Keratinocyte (primary cell): ENCODE measurements at regions not wholly inside any gene's neighbourhood (a gene's known extent, or its start where the extent isn't known, plus 50 kb on each side); places are given as distances from the start of the nearest gene placed in this dataset.

ENCODE experiments used
- DNase-seq: peaks from one replicate; pipeline ENCODE4 v3.0.0-alpha.2; 2011; ENCODE audit warnings: low read depth, missing footprints, low spot score
- FAIRE-seq: peaks from 2 replicates; lab custom pipeline; 2011; peaks lifted over from hg19 to GRCh38; lab: Jason Lieb, UNC
- H2AFZ ChIP-seq: 2 replicates; pipeline ENCODE4 v1.6.0; 2012; ENCODE audit warnings: low read length, control low read depth, inconsistent platforms; ENCODE audit not compliant: control insufficient read depth
- H3K27ac ChIP-seq: 2 replicates; pipeline ENCODE4 v1.5.1; 2011; ENCODE audit warnings: low read length; ENCODE audit not compliant: control insufficient read depth, insufficient read depth
- H3K27me3 ChIP-seq: 3 replicates; pipeline ENCODE4 v1.6.0; 2011; ENCODE audit warnings: low read length; ENCODE audit not compliant: control insufficient read depth, insufficient read depth; ENCODE audit errors: extremely low read depth
- H3K36me3 ChIP-seq, 2 experiments: 2 replicates in 1 of 2; 3 replicates in 1 of 2; pipeline ENCODE4 v1.5.1; 2011; ENCODE audit warnings: low read length in 2 of 2, mild to moderate bottlenecking in 1 of 2; ENCODE audit not compliant: control insufficient read depth in 2 of 2, insufficient read depth in 2 of 2; ENCODE audit errors: extremely low read depth in 1 of 2
- H3K4me1 ChIP-seq: 3 replicates; pipeline ENCODE4 v1.5.1; 2011; ENCODE audit warnings: low read length; ENCODE audit not compliant: control insufficient read depth, insufficient read depth; ENCODE audit errors: extremely low read depth
- H3K4me2 ChIP-seq: 3 replicates; pipeline ENCODE4 v1.6.0; 2011; ENCODE audit warnings: low read depth, low read length; ENCODE audit not compliant: control insufficient read depth, insufficient read depth; ENCODE audit errors: extremely low read depth
- H3K4me3 ChIP-seq, 3 experiments: fragments of 200-600 bp in 1 of 3; sonication (generic) in 1 of 3; 2 replicates in 2 of 3; 3 replicates in 1 of 3; pipeline ENCODE4 v1.5.1; 2011 to 2016; ENCODE audit warnings: low read length in 3 of 3, mild to moderate bottlenecking in 3 of 3, control low read depth in 2 of 3, inconsistent platforms in 1 of 3, low read depth in 1 of 3, mixed read lengths in 1 of 3, mixed run types in 1 of 3, moderate library complexity in 1 of 3; ENCODE audit not compliant: control insufficient read depth in 2 of 3, insufficient read depth in 2 of 3; ENCODE audit errors: extremely low read depth in 1 of 3
- H3K79me2 ChIP-seq: 2 replicates; pipeline ENCODE4 v1.6.0; 2012; ENCODE audit warnings: low read length; ENCODE audit not compliant: control insufficient read depth, insufficient read depth
- H3K9ac ChIP-seq: 3 replicates; pipeline ENCODE4 v1.6.0; 2011; ENCODE audit warnings: low read length; ENCODE audit not compliant: control insufficient read depth, insufficient read depth; ENCODE audit errors: extremely low read depth
- H3K9me1 ChIP-seq: 3 replicates; pipeline ENCODE4 v1.6.0; 2011; ENCODE audit warnings: low read length; ENCODE audit not compliant: control insufficient read depth, insufficient read depth; ENCODE audit errors: extremely low read depth
- H3K9me3 ChIP-seq: 2 replicates; pipeline ENCODE4 v1.5.1; 2012; ENCODE audit warnings: low read depth, low read length; ENCODE audit not compliant: control insufficient read depth
- H4K20me1 ChIP-seq: 3 replicates; pipeline ENCODE4 v1.6.0; 2011; ENCODE audit warnings: low read length; ENCODE audit not compliant: control insufficient read depth, insufficient read depth; ENCODE audit errors: extremely low read depth
- EZH2 ChIP-seq: IDR thresholded peaks from one replicate; pipeline ENCODE4 v1.6.1; 2012; ENCODE audit warnings: inconsistent platforms, mild to moderate bottlenecking, low read length, moderate library complexity
- dilution Hi-C: fragments of 300-500 bp; cut with MboI; formaldehyde crosslinking; loops from one replicate; pipeline ENCODE4 v1.7.0; 2020; ENCODE audit warnings: low sequenced_read_pairs; ENCODE audit not compliant: extremely low pct_ligation_motif_present
- TF ChIP-seq, protein P1 (sequence below), 3 experiments: IDR thresholded peaks in 1 of 3; conservative IDR thresholded peaks in 1 of 3; optimal IDR thresholded peaks in 1 of 3; 2 replicates in 2 of 3; 3 replicates in 1 of 3; pipeline versions ENCODE3 to v1.5.1; 2011; ENCODE audit warnings: low read length in 3 of 3, mild to moderate bottlenecking in 3 of 3, moderate library complexity in 2 of 3, control low read depth in 1 of 3, inconsistent platforms in 1 of 3; ENCODE audit not compliant: insufficient read depth in 2 of 3; ENCODE audit errors: extremely low read depth in 1 of 3

DNA sequence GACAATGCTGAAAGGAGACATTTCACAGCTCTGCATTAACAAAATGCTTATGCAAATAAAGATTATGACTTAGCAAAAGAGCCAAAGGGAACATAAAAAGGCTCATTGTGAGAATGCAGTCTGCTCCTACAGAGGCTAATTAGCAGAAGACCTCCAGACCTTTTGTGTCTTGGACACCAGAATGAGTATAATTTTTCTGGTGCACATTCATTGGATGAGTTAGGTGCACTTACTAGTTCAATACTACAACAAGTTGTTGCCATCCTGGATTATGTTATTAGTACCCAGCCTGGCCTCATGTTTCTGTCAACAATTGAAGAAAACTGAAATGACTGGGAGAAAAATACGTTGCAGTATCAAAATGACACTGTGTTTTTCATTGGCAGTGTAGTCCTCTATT, 613.2 kb upstream of the CHORDC1 start:
- dilution Hi-C loops, result no loop called here
- H4K20me1 ChIP-seq, result no peaks in the 10 kb centered on the region
- H3K79me2 ChIP-seq, result no peaks in the 10 kb centered on the region
- no peak overlapping the region for H3K4me3 ChIP-seq
- H3K4me2 ChIP-seq, result no peak overlapping the region
- no peaks in the 10 kb centered on the region for H3K9me1 ChIP-seq
- H3K36me3 ChIP-seq, result no peaks in the 10 kb centered on the region
- no peak for FAIRE-seq
- no peak overlapping the region for H2AFZ ChIP-seq
- H3K4me1 ChIP-seq, result peaks cover 3% of the 10 kb centered on the region
- H3K9ac ChIP-seq, result no peak overlapping the region
- no peak for TF ChIP-seq EZH2
- TF ChIP-seq, protein P1, sequence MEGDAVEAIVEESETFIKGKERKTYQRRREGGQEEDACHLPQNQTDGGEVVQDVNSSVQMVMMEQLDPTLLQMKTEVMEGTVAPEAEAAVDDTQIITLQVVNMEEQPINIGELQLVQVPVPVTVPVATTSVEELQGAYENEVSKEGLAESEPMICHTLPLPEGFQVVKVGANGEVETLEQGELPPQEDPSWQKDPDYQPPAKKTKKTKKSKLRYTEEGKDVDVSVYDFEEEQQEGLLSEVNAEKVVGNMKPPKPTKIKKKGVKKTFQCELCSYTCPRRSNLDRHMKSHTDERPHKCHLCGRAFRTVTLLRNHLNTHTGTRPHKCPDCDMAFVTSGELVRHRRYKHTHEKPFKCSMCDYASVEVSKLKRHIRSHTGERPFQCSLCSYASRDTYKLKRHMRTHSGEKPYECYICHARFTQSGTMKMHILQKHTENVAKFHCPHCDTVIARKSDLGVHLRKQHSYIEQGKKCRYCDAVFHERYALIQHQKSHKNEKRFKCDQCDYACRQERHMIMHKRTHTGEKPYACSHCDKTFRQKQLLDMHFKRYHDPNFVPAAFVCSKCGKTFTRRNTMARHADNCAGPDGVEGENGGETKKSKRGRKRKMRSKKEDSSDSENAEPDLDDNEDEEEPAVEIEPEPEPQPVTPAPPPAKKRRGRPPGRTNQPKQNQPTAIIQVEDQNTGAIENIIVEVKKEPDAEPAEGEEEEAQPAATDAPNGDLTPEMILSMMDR (optimal IDR thresholded peaks at IDR 0.05 in 1 of 3, IDR thresholded peaks at IDR 0.05 in 1 of 3, conservative IDR thresholded peaks at IDR 0.05 in 1 of 3; ENCODE audit: extremely low read depth in 1 of 3, insufficient read depth in 2 of 3, low read length in 3 of 3), result no peak
- H3K9me3 ChIP-seq, result no peaks in the 10 kb centered on the region
- H3K27me3 ChIP-seq, result no peaks in the 10 kb centered on the region
- H3K27ac ChIP-seq, result no peak overlapping the region
- no peak for DNase-seq

DNA sequence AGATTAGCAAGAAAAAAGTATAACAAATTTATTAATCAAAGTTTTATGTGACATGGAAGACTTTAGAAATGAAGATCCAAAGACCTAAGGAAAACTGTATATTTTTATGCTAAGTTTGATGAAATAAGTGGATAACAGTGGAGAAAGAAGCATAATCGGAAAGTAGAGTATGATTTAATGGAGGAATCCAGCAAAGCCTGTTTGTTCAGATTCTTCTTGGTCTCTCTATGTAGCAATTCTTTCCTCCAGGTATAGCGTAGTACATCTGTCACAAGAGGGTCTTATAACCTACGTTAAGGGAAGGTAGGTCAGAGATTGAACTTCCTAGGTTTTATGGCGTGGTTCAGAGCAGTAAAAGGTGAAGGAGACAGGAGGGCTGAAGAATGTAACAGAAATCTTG, 600.6 kb upstream of the CHORDC1 start:
- DNase-seq, result no peak

More for the DNA sequence above, 600.6 kb upstream of the CHORDC1 start:
- Histone ChIP-seq H2AFZ (peak overlapping the region; percentile 34), H3K27me3 (no peaks in the 10 kb centered on the region), H3K4me2 (no peak overlapping the region), H3K79me2 (no peaks in the 10 kb centered on the region), H3K27ac (no peak overlapping the region), H3K9me1 (no peaks in the 10 kb centered on the region), H3K9ac (no peak overlapping the region), H3K36me3 (no peaks in the 10 kb centered on the region), H4K20me1 (no peaks in the 10 kb centered on the region), H3K4me3 (no peak overlapping the region), H3K4me1 (peaks cover 2% of the 10 kb centered on the region), H3K9me3 (no peaks in the 10 kb centered on the region)
- dilution Hi-C loops, result no loop called here
- TF ChIP-seq, protein P1 (optimal IDR thresholded peaks at IDR 0.05 in 1 of 3, IDR thresholded peaks at IDR 0.05 in 1 of 3, conservative IDR thresholded peaks at IDR 0.05 in 1 of 3; ENCODE audit: extremely low read depth in 1 of 3, insufficient read depth in 2 of 3, low read length in 3 of 3), result no peak
- no peak for TF ChIP-seq EZH2
- no peak for FAIRE-seq
